GM21528 (cell line): ENCODE measurements at regions not wholly inside any gene's neighbourhood (a gene's known extent, or its start where the extent isn't known, plus 50 kb on each side); places are given as distances from the start of the nearest gene placed in this dataset.
"Not testable (repeated sequence)": the region's sequence is repeated elsewhere in the genome, so short reads cannot be mapped to it uniquely, and the experiment has no call there.

Experiments
- ATAC-seq: cut with Tn5 transposase; IDR thresholded peaks from one replicate; pipeline ENCODE4 v1.9.1; 2021; ENCODE audit warnings: mild to moderate bottlenecking, moderate library complexity; ENCODE audit not compliant: unreplicated experiment, low FRiP score

GRCh38 chr2:138066139-138066806, 102.0 kb downstream of the HNMT start:
- ATAC-seq: no peak

- ATAC-seq: no peak
Observed at GRCh38 chr2:138066841-138067240, 102.6 kb downstream of the HNMT start.

- ATAC-seq: not testable (repeated sequence)
Observed at GRCh38 chr2:138068669-138069068, 104.4 kb downstream of the HNMT start.

- not testable (repeated sequence) for ATAC-seq
Observed at GRCh38 chr2:138071042-138071719, 106.9 kb downstream of the HNMT start.

GRCh38 chr2:138071720-138072719, 107.7 kb downstream of the HNMT start:
- ATAC-seq: no peak

- ATAC-seq: no peak
Observed at GRCh38 chr2:138078153-138078552, 113.9 kb downstream of the HNMT start.

GRCh38 chr2:138079976-138080375, 115.7 kb downstream of the HNMT start:
- no peak for ATAC-seq

GRCh38 chr2:138081225-138082073, 117.2 kb downstream of the HNMT start:
- ATAC-seq: no peak

- no peak for ATAC-seq
Observed at GRCh38 chr2:138084206-138084605, 119.9 kb downstream of the HNMT start.

GRCh38 chr2:138085441-138085840, 121.2 kb downstream of the HNMT start:
- ATAC-seq: not testable (repeated sequence)

GRCh38 chr2:138086576-138086975, 122.3 kb downstream of the HNMT start:
- no peak for ATAC-seq

GRCh38 chr2:138087751-138088593, 123.7 kb downstream of the HNMT start:
- ATAC-seq: no peak

- ATAC-seq: peak; percentile 71
Observed at GRCh38 chr2:138090330-138090729, 126.1 kb downstream of the HNMT start.

- ATAC-seq: no peak
Observed at GRCh38 chr2:138093455-138093854, 129.2 kb downstream of the HNMT start.

- ATAC-seq: no peak
Observed at GRCh38 chr2:138094031-138094430, 129.8 kb downstream of the HNMT start.

GRCh38 chr2:138095336-138095735, 131.1 kb downstream of the HNMT start:
- no peak for ATAC-seq

- ATAC-seq: not testable (repeated sequence)
Observed at GRCh38 chr2:138099288-138099687, 135.0 kb downstream of the HNMT start.

- ATAC-seq: no peak
Observed at GRCh38 chr2:138101718-138102117, 137.4 kb downstream of the HNMT start.

GRCh38 chr2:138102664-138103063, 138.4 kb downstream of the HNMT start:
- no peak for ATAC-seq
